Endothelial cell (in vitro differentiated cells): ENCODE measurements at regions not wholly inside any gene's neighbourhood (a gene's known extent, or its start where the extent isn't known, plus 50 kb on each side); places are given as distances from the start of the nearest gene placed in this dataset.

Experiments used
- DNase-seq: peaks from one replicate; pipeline ENCODE4 v3.0.0; 2021; ENCODE audit warnings: low spot score
- H3K27ac Mint-ChIP-seq: one replicate; pipeline ENCODE4 v1.8.0; 2021; ENCODE audit warnings: mixed read lengths, inconsistent platforms; ENCODE audit not compliant: unreplicated experiment
- H3K27me3 Mint-ChIP-seq: one replicate; pipeline ENCODE4 v1.8.0; 2021; ENCODE audit warnings: mild to moderate bottlenecking, moderate library complexity, mixed read lengths, inconsistent platforms; ENCODE audit not compliant: unreplicated experiment
- H3K36me3 Mint-ChIP-seq: one replicate; pipeline ENCODE4 v1.8.0; 2021; ENCODE audit warnings: mild to moderate bottlenecking, low read depth, mixed read lengths, inconsistent platforms; ENCODE audit not compliant: unreplicated experiment
- H3K4me1 Mint-ChIP-seq: one replicate; pipeline ENCODE4 v1.8.0; 2021; ENCODE audit warnings: mild to moderate bottlenecking, mixed read lengths, inconsistent platforms; ENCODE audit not compliant: unreplicated experiment
- H3K4me3 Mint-ChIP-seq: one replicate; pipeline ENCODE4 v1.8.0; 2021; ENCODE audit warnings: mild to moderate bottlenecking, mixed read lengths, inconsistent platforms; ENCODE audit not compliant: unreplicated experiment
- H3K9me3 Mint-ChIP-seq: one replicate; pipeline ENCODE4 v1.8.0; 2021; ENCODE audit warnings: mixed read lengths, inconsistent platforms; ENCODE audit not compliant: unreplicated experiment
- TF ChIP-seq, protein P1 (sequence below): fragments of 200-600 bp; sonication (generic); IDR thresholded peaks from one replicate; pipeline ENCODE4 v1.5.0; 2021; ENCODE audit warnings: antibody characterized with exemption; ENCODE audit not compliant: unreplicated experiment

DNA sequence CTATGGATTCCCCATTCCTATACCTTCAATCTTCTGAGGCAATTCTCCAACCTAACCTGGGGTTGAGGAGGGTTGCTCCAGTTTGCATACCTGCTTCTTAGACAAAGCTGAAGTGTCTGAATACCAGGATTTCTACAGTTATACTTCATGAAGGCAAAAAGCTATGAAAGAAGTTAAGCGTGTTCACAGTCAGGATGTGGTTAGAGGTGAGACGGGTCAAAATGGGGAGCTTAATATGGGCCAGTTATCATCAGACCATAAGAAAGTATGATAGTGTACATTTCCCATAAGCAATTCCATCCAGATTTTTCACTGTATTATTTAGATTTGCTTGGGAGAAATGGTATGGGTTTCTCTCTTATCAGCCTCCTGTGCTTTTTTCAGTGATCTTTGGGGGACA is 156.9 kb upstream of the FER start:
- H3K9me3 Mint-ChIP-seq: no peaks in the 10 kb centered on the region
- TF ChIP-seq, protein P1, sequence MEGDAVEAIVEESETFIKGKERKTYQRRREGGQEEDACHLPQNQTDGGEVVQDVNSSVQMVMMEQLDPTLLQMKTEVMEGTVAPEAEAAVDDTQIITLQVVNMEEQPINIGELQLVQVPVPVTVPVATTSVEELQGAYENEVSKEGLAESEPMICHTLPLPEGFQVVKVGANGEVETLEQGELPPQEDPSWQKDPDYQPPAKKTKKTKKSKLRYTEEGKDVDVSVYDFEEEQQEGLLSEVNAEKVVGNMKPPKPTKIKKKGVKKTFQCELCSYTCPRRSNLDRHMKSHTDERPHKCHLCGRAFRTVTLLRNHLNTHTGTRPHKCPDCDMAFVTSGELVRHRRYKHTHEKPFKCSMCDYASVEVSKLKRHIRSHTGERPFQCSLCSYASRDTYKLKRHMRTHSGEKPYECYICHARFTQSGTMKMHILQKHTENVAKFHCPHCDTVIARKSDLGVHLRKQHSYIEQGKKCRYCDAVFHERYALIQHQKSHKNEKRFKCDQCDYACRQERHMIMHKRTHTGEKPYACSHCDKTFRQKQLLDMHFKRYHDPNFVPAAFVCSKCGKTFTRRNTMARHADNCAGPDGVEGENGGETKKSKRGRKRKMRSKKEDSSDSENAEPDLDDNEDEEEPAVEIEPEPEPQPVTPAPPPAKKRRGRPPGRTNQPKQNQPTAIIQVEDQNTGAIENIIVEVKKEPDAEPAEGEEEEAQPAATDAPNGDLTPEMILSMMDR: no peak
- H3K27me3 Mint-ChIP-seq: no peaks in the 10 kb centered on the region
- no peaks in the 10 kb centered on the region for H3K4me1 Mint-ChIP-seq
- no peak overlapping the region for H3K4me3 Mint-ChIP-seq
- no peak overlapping the region for H3K27ac Mint-ChIP-seq
- DNase-seq: no peak
- H3K36me3 Mint-ChIP-seq: no peaks in the 10 kb centered on the region

DNA sequence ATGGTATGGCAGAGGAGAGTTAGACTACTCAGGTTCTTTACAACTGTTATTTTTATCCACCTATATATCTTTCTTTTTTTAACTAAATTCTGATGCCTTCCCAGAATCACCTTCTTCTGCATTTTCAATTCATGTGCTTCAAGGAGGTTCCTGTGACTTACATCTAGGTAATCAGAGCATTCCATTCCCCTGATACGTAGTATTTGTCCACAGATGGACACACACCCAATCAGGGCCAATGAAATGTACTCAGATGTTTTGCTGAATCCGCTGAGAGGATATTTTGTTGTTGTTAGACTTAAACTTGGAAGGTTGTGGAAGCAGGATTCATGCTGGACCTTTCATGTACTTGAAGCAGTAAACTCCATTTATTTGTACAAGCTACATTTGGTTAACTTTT is 159.4 kb upstream of the FER start:
- Mint-ChIP-seq H3K9me3 (no peaks in the 10 kb centered on the region), H3K4me1 (no peaks in the 10 kb centered on the region), H3K36me3 (no peaks in the 10 kb centered on the region), H3K27ac (no peak overlapping the region), H3K27me3 (no peaks in the 10 kb centered on the region), H3K4me3 (no peak overlapping the region)
- DNase-seq: no peak
- TF ChIP-seq, protein P1: no peak

DNA sequence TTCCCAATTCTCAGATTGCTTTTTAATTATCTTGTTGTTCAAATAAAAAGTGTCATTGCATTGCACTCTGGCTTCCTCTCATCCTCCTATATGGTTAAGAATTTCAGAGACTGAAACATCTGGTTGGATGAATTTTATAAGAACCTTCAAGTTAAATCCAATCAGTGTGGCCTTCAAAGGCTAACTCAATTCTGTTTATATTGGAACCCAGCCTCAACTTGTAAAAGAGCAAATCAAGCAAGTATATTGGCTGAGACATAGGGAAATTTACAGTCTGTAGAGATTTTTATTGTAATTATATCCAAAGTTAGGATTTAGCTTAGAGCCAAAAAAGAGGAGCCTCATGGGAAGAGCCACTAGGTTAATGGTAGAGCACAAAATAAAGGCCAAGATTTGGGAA is 159.9 kb upstream of the FER start:
- no peak overlapping the region for H3K4me3 Mint-ChIP-seq
- TF ChIP-seq, protein P1: no peak
- H3K27me3 Mint-ChIP-seq: no peaks in the 10 kb centered on the region
- no peaks in the 10 kb centered on the region for H3K36me3 Mint-ChIP-seq
- DNase-seq: no peak
- H3K4me1 Mint-ChIP-seq: no peaks in the 10 kb centered on the region
- H3K27ac Mint-ChIP-seq: no peak overlapping the region
- H3K9me3 Mint-ChIP-seq: no peaks in the 10 kb centered on the region

DNA sequence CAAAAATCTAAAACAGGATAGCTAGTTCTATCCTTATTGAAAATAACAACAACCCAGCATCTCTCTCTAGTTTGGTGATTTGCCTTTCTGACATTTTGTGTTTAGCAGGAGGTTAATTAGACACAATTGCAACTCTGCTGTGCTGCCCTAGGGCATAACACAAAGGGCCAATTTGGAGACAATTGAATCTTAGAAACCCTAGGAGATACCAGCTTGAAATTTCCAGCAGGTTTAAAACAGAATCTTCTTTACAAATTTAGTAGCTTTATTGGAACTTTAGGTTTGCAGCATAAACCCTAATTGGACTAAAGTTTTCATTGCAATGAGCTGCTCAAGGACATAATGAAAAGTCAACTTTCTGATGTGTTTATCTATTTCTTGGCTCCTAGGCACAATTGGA is 166.7 kb upstream of the FER start:
- Mint-ChIP-seq H3K9me3 (no peaks in the 10 kb centered on the region), H3K4me1 (no peaks in the 10 kb centered on the region), H3K27ac (no peak overlapping the region), H3K36me3 (peaks cover 3% of the 10 kb centered on the region), H3K4me3 (no peak overlapping the region), H3K27me3 (peaks cover 3% of the 10 kb centered on the region)
- DNase-seq: no peak
- TF ChIP-seq, protein P1: no peak

DNA sequence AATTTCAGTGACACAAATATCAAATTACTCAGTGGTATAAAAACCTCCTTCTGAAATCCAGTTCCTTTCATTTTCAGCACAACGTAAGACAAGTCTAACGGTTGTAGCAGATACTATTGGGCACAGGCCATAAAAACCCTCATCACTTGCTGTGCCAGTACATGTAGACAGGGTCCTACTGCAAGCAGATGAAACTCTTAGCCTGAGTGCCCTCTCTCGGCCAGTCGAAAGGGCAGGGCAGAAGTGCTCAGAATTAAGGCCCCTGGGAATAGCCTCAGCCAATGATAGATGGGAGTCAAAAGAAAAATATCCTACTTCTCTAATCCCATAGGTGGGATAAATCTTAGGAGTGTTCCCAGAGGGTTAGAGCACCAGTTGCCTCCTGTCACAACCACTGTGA is 168.5 kb upstream of the FER start:
- Mint-ChIP-seq H3K27ac (no peak overlapping the region), H3K9me3 (no peaks in the 10 kb centered on the region), H3K4me3 (no peak overlapping the region), H3K4me1 (no peaks in the 10 kb centered on the region), H3K27me3 (peaks cover 3% of the 10 kb centered on the region), H3K36me3 (peaks cover 12% of the 10 kb centered on the region)
- DNase-seq: no peak
- TF ChIP-seq, protein P1: no peak
